CD4-positive, alpha-beta memory T cell (primary cell): ENCODE measurements at regions not wholly inside any gene's neighbourhood (a gene's known extent, or its start where the extent isn't known, plus 50 kb on each side); places are given as distances from the start of the nearest gene placed in this dataset.

Experiments
- CTCF ChIA-PET: fragments of 350-600 bp; sonication (Branson Sonifier 250); formaldehyde crosslinking; loops from one replicate; lab custom pipeline; 2021; ENCODE audit warnings: inconsistent platforms; ENCODE audit not compliant: partially characterized antibody; lab: Charles Lee
- POLR2A ChIA-PET: fragments of 350-600 bp; sonication (Branson Sonifier 250); formaldehyde crosslinking; loops from one replicate; lab custom pipeline; 2021; ENCODE audit not compliant: partially characterized antibody; lab: Charles Lee
- DNase-seq, 5 donors: peaks; one replicate each; pipeline versions ENCODE4 v3.0.0 to v3.0.0-alpha.2; 2020 to 2022; ENCODE audit warnings: mixed read lengths in 1 of 5
- H3K27ac ChIP-seq: one replicate; pipeline ENCODE4 v1.7.0; 2013; ENCODE audit warnings: low read depth, low read length
- H3K27me3 ChIP-seq: 2 replicates; pipeline ENCODE4 v1.7.0; 2013; ENCODE audit warnings: mild to moderate bottlenecking, low read length, moderate library complexity; ENCODE audit not compliant: insufficient read depth
- H3K36me3 ChIP-seq: 2 replicates; pipeline ENCODE4 v1.7.0; 2013; ENCODE audit warnings: mild to moderate bottlenecking, low read length, moderate library complexity; ENCODE audit not compliant: insufficient read depth
- H3K4me1 ChIP-seq: 2 replicates; pipeline ENCODE4 v1.7.0; 2013; ENCODE audit warnings: mild to moderate bottlenecking, low read length, moderate library complexity; ENCODE audit not compliant: insufficient read depth
- H3K4me3 ChIP-seq, 2 donors: one replicate each; pipeline ENCODE4 v1.7.0; 2013; ENCODE audit warnings: low read length in 2 of 2, mild to moderate bottlenecking in 1 of 2
- H3K9me3 ChIP-seq, 2 donors: one replicate each; pipeline ENCODE4 v1.7.0; 2013; ENCODE audit warnings: low read length in 2 of 2, control low read depth in 1 of 2; ENCODE audit not compliant: control insufficient read depth in 1 of 2
- H3K27ac Mint-ChIP-seq, 7 donors: one replicate each; pipeline ENCODE4 v1.8.0; 2020 to 2021; ENCODE audit warnings: mixed read lengths in 7 of 7, mild to moderate bottlenecking in 6 of 7, inconsistent platforms in 3 of 7, moderate library complexity in 3 of 7
- H3K27me3 Mint-ChIP-seq, 2 donors: one replicate each; pipeline ENCODE4 v1.8.0; 2020 to 2021; ENCODE audit warnings: mixed read lengths in 2 of 2
- H3K36me3 Mint-ChIP-seq, 2 donors: one replicate each; pipeline ENCODE4 v1.8.0; 2020 to 2021; ENCODE audit warnings: mixed read lengths in 2 of 2, inconsistent platforms in 1 of 2, mild to moderate bottlenecking in 1 of 2
- H3K4me1 Mint-ChIP-seq, 4 donors: one replicate each; pipeline ENCODE4 v1.8.0; 2020 to 2021; ENCODE audit warnings: mixed read lengths in 4 of 4, mild to moderate bottlenecking in 1 of 4
- H3K4me3 Mint-ChIP-seq, 8 donors: one replicate each; pipeline ENCODE4 v1.8.0; 2020 to 2021; ENCODE audit warnings: mixed read lengths in 8 of 8, mild to moderate bottlenecking in 7 of 8, moderate library complexity in 6 of 8, inconsistent platforms in 3 of 8
- H3K9me3 Mint-ChIP-seq, 8 donors: one replicate each; pipeline ENCODE4 v1.8.0; 2020 to 2021; ENCODE audit warnings: mixed read lengths in 8 of 8, mild to moderate bottlenecking in 5 of 8, inconsistent platforms in 3 of 8, moderate library complexity in 1 of 8
- intact Hi-C: fragments of 100-400 bp; cut with micrococcal nuclease; formaldehyde crosslinking; loops from one replicate; pipeline ENCODE4 v1.15.1; 2023

DNA sequence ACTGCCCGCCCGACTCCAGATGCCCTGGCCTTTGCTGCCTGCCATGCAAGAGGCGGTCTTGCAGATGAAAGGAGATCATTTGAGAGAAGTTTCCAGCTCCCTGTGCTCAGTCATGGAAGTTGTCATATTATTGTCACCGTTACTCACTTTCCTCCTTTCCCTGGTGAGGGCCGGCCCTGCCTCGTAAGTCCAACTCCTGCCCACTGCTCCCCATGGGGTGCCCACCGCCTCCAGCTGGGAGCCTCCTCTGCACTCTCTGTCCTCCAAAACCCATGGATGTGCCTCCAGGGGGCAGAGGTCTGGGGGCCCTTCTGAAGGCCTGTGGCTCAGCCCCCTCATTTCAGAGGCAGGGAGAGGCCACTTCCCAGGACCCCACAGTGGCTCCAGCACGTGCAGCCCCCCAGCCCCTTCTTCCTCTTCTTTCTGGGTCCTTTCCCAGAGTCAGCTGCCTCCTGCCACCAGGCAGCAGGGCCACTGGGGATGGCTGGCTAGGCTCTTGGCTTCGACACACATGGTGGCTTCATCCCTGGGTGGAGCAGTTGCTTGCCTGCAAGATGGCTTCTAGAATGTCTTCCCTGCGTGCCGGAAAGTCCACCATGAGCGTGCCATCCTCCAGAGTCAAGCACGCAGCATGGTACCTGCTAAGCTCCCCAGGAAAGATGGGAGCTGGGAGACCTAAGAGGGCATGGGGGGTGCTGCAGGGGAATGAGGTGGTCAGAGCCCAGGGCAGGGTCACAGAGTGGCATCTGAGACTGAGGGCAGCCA, 97.9 kb upstream of the RUNX3 start:
- intact Hi-C loops: no loop called here
- H3K9me3 ChIP-seq: no peaks in the 10 kb centered on the region
- peak overlapping the region in 1 of 8 donors; percentile 86 for H3K4me3 Mint-ChIP-seq

DNA sequence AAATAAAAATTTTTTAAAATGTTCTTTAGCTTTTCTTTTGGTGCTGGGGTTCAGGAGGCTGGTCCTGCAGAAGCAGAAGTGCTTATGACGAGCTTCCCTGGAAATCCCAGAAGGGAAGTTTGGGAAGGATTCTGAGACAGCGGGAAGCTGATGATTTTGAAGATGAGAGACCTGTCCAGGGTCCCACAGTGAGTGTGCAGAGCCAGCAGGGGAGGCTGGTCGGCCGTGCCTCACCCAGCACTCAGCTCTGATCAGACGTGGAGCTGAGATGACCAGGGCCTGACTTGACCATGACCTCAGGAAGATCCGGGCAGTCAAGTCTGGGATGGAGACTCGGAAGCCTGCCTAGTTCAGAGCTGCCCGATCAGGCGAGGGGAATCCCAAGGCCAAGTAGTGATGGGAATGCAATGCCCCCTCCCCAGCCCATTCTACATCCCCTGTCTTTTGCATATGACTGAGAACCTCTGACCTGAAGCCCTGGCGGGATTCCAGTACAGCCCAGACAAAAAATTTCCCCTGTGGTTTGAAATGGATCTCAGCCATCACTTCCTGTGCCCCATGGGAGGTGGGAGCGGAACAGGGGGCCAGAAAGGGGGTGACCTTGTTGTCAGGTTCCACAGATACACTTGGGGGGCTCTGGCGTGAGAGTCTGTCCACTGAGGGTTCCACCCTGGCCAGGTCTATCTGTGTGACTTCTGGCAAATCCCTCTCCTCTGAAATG, 96.8 kb upstream of the RUNX3 start:
- POLR2A ChIA-PET: interaction anchor here (0.9 to 9.0 kb wide), 5 partner anchors 10 to 98 kb away, joined by 4 to 172 read pairs (median 4); partner anchors contain the start of gene RUNX3
- H3K4me1 ChIP-seq: peaks cover 93% of the 10 kb centered on the region
- no peak for DNase-seq
- H3K36me3 Mint-ChIP-seq: no peaks in the 10 kb centered on the region
- H3K9me3 ChIP-seq: no peaks in the 10 kb centered on the region
- H3K27me3 Mint-ChIP-seq: no peaks in the 10 kb centered on the region
- peak overlapping the region in 1 of 8 donors; percentile 17 for H3K4me3 Mint-ChIP-seq
- H3K27ac ChIP-seq: no peak overlapping the region
- H3K36me3 ChIP-seq: no peaks in the 10 kb centered on the region
- CTCF ChIA-PET: interaction anchor here (0.8 to 3.7 kb wide), 8 partner anchors 8 to 96 kb away, joined by 3 to 18 read pairs (median 4); partner anchors contain the start of gene RUNX3
- intact Hi-C loops: no loop called here
- H3K27ac Mint-ChIP-seq: peak overlapping the region in 4 of 7 donors; percentile 30 to 57 (median 44)
- H3K9me3 Mint-ChIP-seq: no peaks in the 10 kb centered on the region
- no peaks in the 10 kb centered on the region for H3K27me3 ChIP-seq
- peaks cover 41 to 51% (median 49%) of the 10 kb centered on the region in 4 donors for H3K4me1 Mint-ChIP-seq
- no peak overlapping the region for H3K4me3 ChIP-seq

More for the DNA sequence above, 97.9 kb upstream of the RUNX3 start:
- no peak overlapping the region for H3K27ac ChIP-seq
- H3K27ac Mint-ChIP-seq: peak overlapping the region in 5 of 7 donors; percentile 24 to 72 (median 57)
- H3K4me3 ChIP-seq: no peak overlapping the region
- H3K4me1 ChIP-seq: peaks cover 93% of the 10 kb centered on the region
- H3K36me3 Mint-ChIP-seq: no peaks in the 10 kb centered on the region
- POLR2A ChIA-PET: interaction anchor here (1.0 to 9.0 kb wide), 4 partner anchors 47 to 180 kb away, joined by 3 to 172 read pairs (median 4); partner anchors contain the start of gene RUNX3
- CTCF ChIA-PET: interaction anchor here (0.6 to 3.7 kb wide), 4 partner anchors 9 to 317 kb away, joined by 3 to 18 read pairs (median 8); no protein-coding TSS in a partner anchor
- peaks cover 33 to 58% (median 47%) of the 10 kb centered on the region in 4 donors for H3K4me1 Mint-ChIP-seq
- H3K27me3 ChIP-seq: no peaks in the 10 kb centered on the region
- no peaks in the 10 kb centered on the region for H3K36me3 ChIP-seq
- no peaks in the 10 kb centered on the region for H3K27me3 Mint-ChIP-seq
- no peak for DNase-seq
- no peaks in the 10 kb centered on the region for H3K9me3 Mint-ChIP-seq

DNA sequence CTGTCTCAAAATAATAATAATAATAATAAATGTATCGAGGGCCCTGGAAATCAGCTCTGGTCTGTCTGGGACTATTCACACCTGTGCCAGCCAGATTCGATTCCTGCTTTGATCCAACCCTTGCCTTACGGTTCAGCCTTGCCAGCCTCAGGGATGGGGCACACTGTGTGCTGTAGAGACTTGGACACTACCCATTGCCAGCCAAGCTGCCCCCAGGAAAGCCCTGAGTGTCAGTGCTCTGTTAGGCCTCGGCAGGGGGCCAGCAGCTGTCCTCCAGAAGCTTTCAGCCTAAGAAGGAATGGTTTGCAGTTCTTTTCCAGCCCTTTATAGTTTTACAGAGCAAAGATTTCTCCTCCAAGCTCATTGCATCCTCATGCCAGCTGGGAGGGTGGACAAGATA, 96.2 kb upstream of the RUNX3 start:
- no peak overlapping the region for H3K4me3 ChIP-seq
- Mint-ChIP-seq H3K36me3 (no peaks in the 10 kb centered on the region), H3K27me3 (no peaks in the 10 kb centered on the region), H3K9me3 (no peaks in the 10 kb centered on the region), H3K27ac (peak overlapping the region in 1 of 7 donors; percentile 30), H3K4me1 (peaks cover 45 to 53% (median 46%) of the 10 kb centered on the region in 4 donors), H3K4me3 (no peak overlapping the region)
- ChIA-PET CTCF (interaction anchor here (0.8 to 3.7 kb wide), 8 partner anchors 9 to 96 kb away, joined by 3 to 18 read pairs (median 4); partner anchors contain the start of gene RUNX3), POLR2A (interaction anchor here (0.9 to 9.0 kb wide), 5 partner anchors 11 to 98 kb away, joined by 4 to 172 read pairs (median 4); partner anchors contain the start of gene RUNX3)
- H3K27ac ChIP-seq: no peak overlapping the region
- no peaks in the 10 kb centered on the region for H3K36me3 ChIP-seq
- peaks cover 93% of the 10 kb centered on the region for H3K4me1 ChIP-seq
- H3K9me3 ChIP-seq: no peaks in the 10 kb centered on the region
- intact Hi-C loops: no loop called here
- H3K27me3 ChIP-seq: no peaks in the 10 kb centered on the region
- DNase-seq: no peak

DNA sequence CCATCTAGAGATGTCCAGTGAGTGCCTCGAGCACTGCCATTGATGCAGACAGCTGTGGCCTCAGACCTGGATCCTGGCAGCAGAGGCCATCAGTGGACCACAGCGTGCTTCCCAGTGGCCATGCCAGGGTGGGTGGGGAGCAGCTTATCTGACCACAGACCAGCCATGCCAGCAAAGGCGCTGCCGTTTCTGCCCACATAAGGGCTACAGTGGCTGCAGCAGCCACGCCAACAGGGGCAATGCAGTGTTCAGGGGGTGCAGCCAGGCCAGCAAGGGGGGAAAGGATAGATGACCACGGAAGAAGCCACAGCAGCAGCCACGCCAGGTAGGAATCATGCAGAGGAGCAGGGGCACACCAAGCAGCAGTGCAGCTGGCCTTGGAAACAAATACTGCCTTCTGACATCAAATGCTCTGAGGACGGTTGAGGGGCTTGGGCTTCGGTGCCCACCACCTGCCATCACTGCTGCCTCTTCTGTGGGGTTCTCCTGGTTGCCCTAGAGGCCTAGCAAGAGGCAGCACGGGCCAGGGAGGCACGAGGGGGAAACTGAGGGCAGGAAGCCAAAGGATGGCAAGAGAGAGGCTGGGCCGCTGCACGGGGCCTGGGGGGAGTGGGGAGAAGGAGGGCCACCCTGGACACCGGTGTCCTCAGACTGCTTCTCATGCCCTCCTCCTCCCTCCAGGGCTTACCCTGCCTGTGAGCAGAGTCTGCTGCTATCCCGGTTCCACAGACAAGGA, 94.7 kb upstream of the RUNX3 start:
- Mint-ChIP-seq H3K4me3 (peak overlapping the region in 1 of 8 donors; percentile 16), H3K27ac (peak overlapping the region; percentile 65 to 99 (median 95)), H3K4me1 (peaks cover 39 to 66% (median 51%) of the 10 kb centered on the region in 4 donors), H3K36me3 (no peaks in the 10 kb centered on the region), H3K9me3 (no peaks in the 10 kb centered on the region), H3K27me3 (no peaks in the 10 kb centered on the region)
- peaks cover 87% of the 10 kb centered on the region for H3K4me1 ChIP-seq
- no peaks in the 10 kb centered on the region for H3K36me3 ChIP-seq
- no peaks in the 10 kb centered on the region for H3K9me3 ChIP-seq
- DNase-seq: no peak
- H3K27me3 ChIP-seq: no peaks in the 10 kb centered on the region
- intact Hi-C loops: no loop called here
- H3K4me3 ChIP-seq: no peak overlapping the region
- peak overlapping the region; percentile 99 for H3K27ac ChIP-seq
- CTCF ChIA-PET: interaction anchor here (1.3 to 3.7 kb wide), 3 partner anchors 13 to 92 kb away, joined by 4 to 18 read pairs (median 16); no protein-coding TSS in a partner anchor
- POLR2A ChIA-PET: interaction anchor here (0.8 to 9.0 kb wide), 7 partner anchors 9 to 177 kb away, joined by 4 to 172 read pairs (median 88); partner anchors contain the start of gene RUNX3

DNA sequence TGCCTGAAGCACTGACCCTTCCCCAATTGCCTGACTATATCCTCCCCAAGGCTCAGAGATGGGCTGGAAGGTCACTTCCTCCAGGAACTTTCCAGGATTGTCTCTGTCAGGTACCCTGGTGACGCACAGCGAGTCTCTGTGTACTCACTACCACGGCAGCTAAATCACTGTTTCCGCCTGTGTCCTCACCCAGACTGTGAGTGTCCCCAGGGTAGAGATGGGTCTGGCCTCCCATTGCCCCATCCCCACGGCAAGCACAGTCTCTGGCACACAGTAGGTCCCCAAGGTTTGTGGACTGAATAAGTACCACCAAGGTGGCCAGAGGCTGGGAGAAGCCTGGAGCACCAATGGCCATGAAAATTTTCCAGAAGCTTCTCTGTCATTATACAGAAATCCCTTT, 93.8 kb upstream of the RUNX3 start:
- Histone ChIP-seq H3K9me3 (no peaks in the 10 kb centered on the region), H3K27me3 (no peaks in the 10 kb centered on the region), H3K27ac (peak overlapping the region; percentile 99), H3K4me3 (no peak overlapping the region), H3K4me1 (peaks cover 78% of the 10 kb centered on the region), H3K36me3 (no peaks in the 10 kb centered on the region)
- peak overlapping the region; percentile 95 to 99 (median 97) for H3K27ac Mint-ChIP-seq
- H3K4me1 Mint-ChIP-seq: peaks cover 32 to 72% (median 50%) of the 10 kb centered on the region in 4 donors
- H3K9me3 Mint-ChIP-seq: no peaks in the 10 kb centered on the region
- H3K27me3 Mint-ChIP-seq: no peaks in the 10 kb centered on the region
- peak overlapping the region in 6 of 8 donors; percentile 25 to 51 (median 37) for H3K4me3 Mint-ChIP-seq
- CTCF ChIA-PET: interaction anchor here (1.3 to 3.0 kb wide), 4 partner anchors 12 to 91 kb away, joined by 4 to 58 read pairs (median 12); no protein-coding TSS in a partner anchor
- H3K36me3 Mint-ChIP-seq: no peaks in the 10 kb centered on the region
- intact Hi-C loops: loop anchor here (2.0 kb wide), 1 partner anchor 31 kb away; no protein-coding TSS in a partner anchor
- POLR2A ChIA-PET: interaction anchor here (0.8 to 9.0 kb wide), 10 partner anchors 10 to 176 kb away, joined by 3 to 172 read pairs (median 18); partner anchors contain the start of gene RUNX3
- DNase-seq: no peak

DNA sequence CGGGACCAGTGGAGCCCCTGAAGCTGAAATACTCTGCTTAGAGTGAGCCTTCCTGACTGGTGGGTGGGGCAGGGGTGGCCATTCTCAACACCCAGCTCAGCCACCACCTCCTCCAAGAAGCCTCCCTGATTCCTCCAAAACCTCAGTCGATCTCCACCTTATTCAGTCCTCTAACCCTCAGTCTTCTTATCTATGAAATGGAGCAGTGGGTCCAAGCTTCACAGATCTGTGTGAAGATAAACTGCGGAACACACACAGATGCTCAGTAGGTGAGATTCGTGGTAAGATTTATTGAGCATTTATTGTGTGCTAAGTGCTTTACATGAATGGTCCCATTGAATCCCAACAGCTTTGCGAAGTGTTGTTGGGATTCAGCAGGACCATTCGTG, 93.1 kb upstream of the RUNX3 start:
- Mint-ChIP-seq H3K36me3 (no peaks in the 10 kb centered on the region), H3K9me3 (no peaks in the 10 kb centered on the region), H3K27ac (peak overlapping the region; percentile 95 to 99 (median 97)), H3K27me3 (no peaks in the 10 kb centered on the region), H3K4me1 (peaks cover 29 to 76% (median 49%) of the 10 kb centered on the region in 4 donors), H3K4me3 (peak overlapping the region; percentile 35 to 89 (median 70))
- no peaks in the 10 kb centered on the region for H3K27me3 ChIP-seq
- peak overlapping the region in 1 of 2 donors; percentile 14 for H3K4me3 ChIP-seq
- ChIA-PET CTCF (interaction anchor here (0.9 to 3.0 kb wide), 10 partner anchors 12 to 176 kb away, joined by 3 to 58 read pairs (median 7); no protein-coding TSS in a partner anchor), POLR2A (interaction anchor here (0.9 to 9.0 kb wide), 18 partner anchors 10 to 542 kb away, joined by 3 to 172 read pairs (median 8); partner anchors contain the start of genes RSRP1 and RUNX3)
- H3K9me3 ChIP-seq: no peaks in the 10 kb centered on the region
- H3K27ac ChIP-seq: peak overlapping the region; percentile 99
- intact Hi-C loops: loop anchor here (2.0 kb wide), 1 partner anchor 30 kb away; no protein-coding TSS in a partner anchor
- H3K4me1 ChIP-seq: peaks cover 74% of the 10 kb centered on the region
- no peaks in the 10 kb centered on the region for H3K36me3 ChIP-seq
- DNase-seq: no peak
